ENCODE measurements at regions not wholly inside any gene's neighbourhood (a gene's known extent, or its start where the extent isn't known, plus 50 kb on each side); places are given as distances from the start of the nearest gene placed in this dataset.

GRCh38 chr2:226274143-226274542, 525.5 kb downstream of the IRS1 start:
- Mint-ChIP-seq H3K4me1 (ENCODE audit: insufficient read depth, unreplicated experiment) (peaks cover 4% of the 10 kb centered on the region), H3K4me3 (ENCODE audit: unreplicated experiment) (no peak overlapping the region), H3K27ac (ENCODE audit: low read depth, unreplicated experiment) (no peak overlapping the region), H3K36me3 (ENCODE audit: insufficient read depth, unreplicated experiment) (no peaks in the 10 kb centered on the region), H3K27me3 (ENCODE audit: insufficient read depth, unreplicated experiment) (no peaks in the 10 kb centered on the region), H3K9me3 (ENCODE audit: unreplicated experiment) (no peaks in the 10 kb centered on the region)
- TF ChIP-seq, protein P1, sequence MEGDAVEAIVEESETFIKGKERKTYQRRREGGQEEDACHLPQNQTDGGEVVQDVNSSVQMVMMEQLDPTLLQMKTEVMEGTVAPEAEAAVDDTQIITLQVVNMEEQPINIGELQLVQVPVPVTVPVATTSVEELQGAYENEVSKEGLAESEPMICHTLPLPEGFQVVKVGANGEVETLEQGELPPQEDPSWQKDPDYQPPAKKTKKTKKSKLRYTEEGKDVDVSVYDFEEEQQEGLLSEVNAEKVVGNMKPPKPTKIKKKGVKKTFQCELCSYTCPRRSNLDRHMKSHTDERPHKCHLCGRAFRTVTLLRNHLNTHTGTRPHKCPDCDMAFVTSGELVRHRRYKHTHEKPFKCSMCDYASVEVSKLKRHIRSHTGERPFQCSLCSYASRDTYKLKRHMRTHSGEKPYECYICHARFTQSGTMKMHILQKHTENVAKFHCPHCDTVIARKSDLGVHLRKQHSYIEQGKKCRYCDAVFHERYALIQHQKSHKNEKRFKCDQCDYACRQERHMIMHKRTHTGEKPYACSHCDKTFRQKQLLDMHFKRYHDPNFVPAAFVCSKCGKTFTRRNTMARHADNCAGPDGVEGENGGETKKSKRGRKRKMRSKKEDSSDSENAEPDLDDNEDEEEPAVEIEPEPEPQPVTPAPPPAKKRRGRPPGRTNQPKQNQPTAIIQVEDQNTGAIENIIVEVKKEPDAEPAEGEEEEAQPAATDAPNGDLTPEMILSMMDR (IDR thresholded peaks at IDR 0.05; ENCODE audit: unreplicated experiment), result no peak
- DNase-seq (ENCODE audit: unreplicated experiment), result peak; percentile 13
- POLR2A ChIA-PET, result no interaction called here
- CTCF ChIA-PET, result no interaction called here
- intact Hi-C loops (cut with micrococcal nuclease), result no loop called here
- no TSS peak for BruUV-seq (replicated peaks)

DNA sequence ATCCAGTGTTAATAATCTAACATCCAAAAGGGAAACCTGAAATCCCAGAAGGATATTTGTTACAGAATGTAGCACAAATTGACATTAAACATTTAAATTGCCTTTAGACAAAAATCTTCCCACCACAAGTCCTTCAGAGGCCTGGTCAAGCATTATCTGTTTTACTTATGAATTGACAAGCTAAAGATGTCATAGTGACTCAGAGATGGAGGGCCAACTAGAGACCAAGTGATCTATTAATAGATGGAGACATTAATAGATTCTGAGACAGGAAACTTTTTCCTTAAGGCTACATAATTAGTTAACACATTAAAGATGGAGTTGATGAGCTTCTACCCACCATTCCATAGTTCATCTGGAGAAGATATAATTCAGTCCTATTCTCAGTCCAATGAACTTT, 526.2 kb downstream of the IRS1 start:
- CTCF ChIA-PET, result no interaction called here
- H3K36me3 Mint-ChIP-seq (ENCODE audit: insufficient read depth, unreplicated experiment), result no peaks in the 10 kb centered on the region
- intact Hi-C loops (cut with micrococcal nuclease), result no loop called here

DNA sequence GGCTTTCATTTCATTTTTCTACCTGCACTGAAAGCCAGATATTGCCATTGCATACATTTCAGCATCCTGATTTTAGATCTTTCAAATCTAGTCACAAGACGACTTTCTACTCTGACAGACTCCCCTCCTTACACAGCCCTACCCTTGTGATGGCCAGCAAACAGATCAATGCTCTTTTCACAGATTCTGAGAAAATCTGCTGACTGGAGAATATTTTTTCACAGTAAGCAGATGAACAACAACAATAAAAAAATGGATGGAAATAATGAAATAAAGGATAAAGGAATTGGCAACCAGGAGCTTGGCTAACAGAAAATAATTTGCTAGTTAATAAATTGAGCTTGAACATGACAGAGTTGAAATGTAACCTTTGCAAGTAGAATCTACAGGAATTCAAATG, 527.2 kb downstream of the IRS1 start:
- intact Hi-C loops (cut with micrococcal nuclease), result no loop called here
- Mint-ChIP-seq H3K4me3 (ENCODE audit: unreplicated experiment) (no peak overlapping the region), H3K27me3 (ENCODE audit: insufficient read depth, unreplicated experiment) (no peaks in the 10 kb centered on the region), H3K36me3 (ENCODE audit: insufficient read depth, unreplicated experiment) (no peaks in the 10 kb centered on the region), H3K9me3 (ENCODE audit: unreplicated experiment) (no peaks in the 10 kb centered on the region), H3K4me1 (ENCODE audit: insufficient read depth, unreplicated experiment) (peaks cover 6% of the 10 kb centered on the region), H3K27ac (ENCODE audit: low read depth, unreplicated experiment) (no peak overlapping the region)
- no TSS peak for BruUV-seq (replicated peaks)
- POLR2A ChIA-PET, result no interaction called here
- DNase-seq (ENCODE audit: unreplicated experiment), result no peak
- CTCF ChIA-PET, result no interaction called here
- TF ChIP-seq, protein P1 (IDR thresholded peaks at IDR 0.05; ENCODE audit: unreplicated experiment), result no peak

More for the DNA sequence above, 526.2 kb downstream of the IRS1 start:
- POLR2A ChIA-PET, result interaction anchor here (0.5 to 0.9 kb wide), 2 partner anchors 12 to 37 kb away, joined by 3 read pairs; no protein-coding TSS in a partner anchor
- Mint-ChIP-seq H3K4me1 (ENCODE audit: insufficient read depth, unreplicated experiment) (peaks cover 6% of the 10 kb centered on the region), H3K27ac (ENCODE audit: low read depth, unreplicated experiment) (no peak overlapping the region), H3K4me3 (ENCODE audit: unreplicated experiment) (no peak overlapping the region), H3K27me3 (ENCODE audit: insufficient read depth, unreplicated experiment) (no peaks in the 10 kb centered on the region), H3K9me3 (ENCODE audit: unreplicated experiment) (no peaks in the 10 kb centered on the region)
- no peak for DNase-seq (ENCODE audit: unreplicated experiment)
- TF ChIP-seq, protein P1 (IDR thresholded peaks at IDR 0.05; ENCODE audit: unreplicated experiment), result no peak
- no TSS peak for BruUV-seq (replicated peaks)

DNA sequence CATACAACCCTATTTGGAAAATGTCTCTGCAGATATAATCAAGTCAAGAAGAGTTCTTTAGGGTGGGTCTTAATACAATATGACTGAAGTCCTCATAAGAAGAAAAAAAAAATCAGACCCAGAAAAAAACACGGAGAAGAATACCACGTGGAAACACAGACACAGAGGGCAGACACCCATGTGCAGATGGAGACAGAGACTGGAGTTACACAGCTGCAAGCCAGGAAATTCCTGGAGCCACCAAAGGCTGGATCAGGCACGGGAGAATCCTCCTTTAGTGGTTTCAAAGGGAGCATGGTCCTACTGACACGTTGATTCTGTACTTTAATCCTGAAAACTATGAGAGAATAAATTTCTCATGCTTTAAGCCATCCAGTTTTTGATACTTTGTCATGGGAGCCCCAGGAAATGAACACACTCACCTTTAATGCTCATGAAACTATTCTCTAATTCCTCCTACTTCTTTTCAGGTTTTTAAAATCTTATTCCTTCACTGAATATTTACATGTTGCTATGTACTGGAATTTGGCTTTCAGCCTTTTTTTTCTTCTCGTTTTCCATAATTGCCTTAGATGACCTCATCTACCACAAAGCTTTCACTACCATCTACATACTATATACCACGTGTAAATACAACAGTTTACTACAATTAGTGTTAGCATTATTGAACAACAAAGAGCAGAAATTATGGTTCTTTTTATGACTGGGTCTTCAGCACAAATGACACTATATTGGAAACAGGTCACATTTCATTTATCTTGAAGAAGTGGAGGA, 529.1 kb downstream of the IRS1 start:
- ChIA-PET CTCF (no interaction called here), POLR2A (no interaction called here)
- no peaks in the 10 kb centered on the region for H3K27me3 Mint-ChIP-seq (ENCODE audit: insufficient read depth, unreplicated experiment)
- peaks cover 6% of the 10 kb centered on the region for H3K4me1 Mint-ChIP-seq (ENCODE audit: insufficient read depth, unreplicated experiment)
- no peak for DNase-seq (ENCODE audit: unreplicated experiment)
- no TSS peak for BruUV-seq (replicated peaks)
- no peak overlapping the region for H3K4me3 Mint-ChIP-seq (ENCODE audit: unreplicated experiment)
- no peaks in the 10 kb centered on the region for H3K9me3 Mint-ChIP-seq (ENCODE audit: unreplicated experiment)
- H3K36me3 Mint-ChIP-seq (ENCODE audit: insufficient read depth, unreplicated experiment), result no peaks in the 10 kb centered on the region
- no peak overlapping the region for H3K27ac Mint-ChIP-seq (ENCODE audit: low read depth, unreplicated experiment)
- TF ChIP-seq, protein P1 (IDR thresholded peaks at IDR 0.05; ENCODE audit: unreplicated experiment), result no peak
- intact Hi-C loops (cut with micrococcal nuclease), result no loop called here

Data from MCF 10A (cell line).